Natural killer cell treated with Interleukin-12 subunit alpha and Interleukin-12 subunit beta and Interleukin-15 and Interleukin-18, amount 100 ng/mL, for 72 hours (primary cell): ENCODE measurements at regions not wholly inside any gene's neighbourhood (a gene's known extent, or its start where the extent isn't known, plus 50 kb on each side); places are given as distances from the start of the nearest gene placed in this dataset.
A peak's percentile ranks its signal among the peaks of the same experiment; 100 is the strongest.

Experiments used
- ATAC-seq, 2 donors: fragments of 150-1000 bp; cut with Tn5 transposase in 1 of 2; sonication (Bioruptor Pico), chemical (Tn5 transposase) in 1 of 2; 2 replicates each; pipeline ENCODE4 v1.10.0; 2021
- DNase-seq: peaks from one replicate; pipeline ENCODE4 v3.0.0; 2022; ENCODE audit warnings: low spot score
- H3K27ac Mint-ChIP-seq, 2 donors: 1 replicate in 1 of 2; 2 replicates in 1 of 2; pipeline ENCODE4 v1.8.0; 2022; ENCODE audit warnings: mixed read lengths in 2 of 2, mild to moderate bottlenecking in 1 of 2, moderate library complexity in 1 of 2
- H3K27me3 Mint-ChIP-seq, 2 donors: 1 replicate in 1 of 2; 2 replicates in 1 of 2; pipeline ENCODE4 v1.8.0; 2022; ENCODE audit warnings: mixed read lengths in 2 of 2
- H3K36me3 Mint-ChIP-seq: one replicate; pipeline ENCODE4 v1.8.0; 2022; ENCODE audit warnings: mixed read lengths
- H3K4me1 Mint-ChIP-seq, 2 donors: 1 replicate in 1 of 2; 2 replicates in 1 of 2; pipeline ENCODE4 v1.8.0; 2022; ENCODE audit warnings: low read depth in 2 of 2, mixed read lengths in 2 of 2, mild to moderate bottlenecking in 1 of 2
- H3K4me3 Mint-ChIP-seq: one replicate; pipeline ENCODE4 v1.8.0; 2022; ENCODE audit warnings: mixed read lengths
- H3K9me3 Mint-ChIP-seq: 2 replicates; pipeline ENCODE4 v1.8.0; 2022; ENCODE audit warnings: mixed read lengths

DNA sequence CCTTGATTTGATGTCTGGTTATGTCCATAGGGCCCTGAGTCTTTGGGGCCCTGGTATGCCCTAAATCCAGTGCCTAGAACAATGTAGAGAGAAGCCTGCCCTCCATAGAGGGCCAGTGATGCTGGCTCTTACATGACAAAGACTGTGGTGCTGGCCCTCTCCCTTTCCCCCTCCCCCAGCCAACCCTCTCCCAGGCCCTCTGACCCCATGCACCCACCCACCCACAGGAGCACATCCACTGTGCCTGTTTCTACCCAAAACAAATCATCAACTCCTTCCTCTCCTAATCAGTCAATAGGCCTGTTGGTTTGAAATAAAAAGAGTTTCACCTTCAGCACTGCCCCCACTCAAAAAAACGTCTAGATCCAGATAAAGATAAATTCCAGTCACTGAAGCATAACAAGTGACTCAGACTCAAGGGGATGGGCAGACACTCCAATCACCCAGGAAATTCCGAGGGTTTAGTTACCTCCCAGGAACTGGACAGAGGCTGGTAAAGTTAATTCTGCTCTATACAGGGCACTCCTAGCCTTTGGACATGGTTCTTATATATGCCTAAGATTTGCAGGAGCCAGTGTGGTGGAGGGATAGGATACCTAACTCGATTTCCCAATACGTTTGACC is 144.8 kb upstream of the VANGL1 start:
- Mint-ChIP-seq H3K27me3 (peaks cover 5 to 12% of the 10 kb centered on the region in 2 donors), H3K36me3 (no peaks in the 10 kb centered on the region), H3K4me1 (no peaks in the 10 kb centered on the region), H3K27ac (no peak overlapping the region), H3K4me3 (no peak overlapping the region), H3K9me3 (no peaks in the 10 kb centered on the region)
- DNase-seq (no peak), ATAC-seq (no peak)

DNA sequence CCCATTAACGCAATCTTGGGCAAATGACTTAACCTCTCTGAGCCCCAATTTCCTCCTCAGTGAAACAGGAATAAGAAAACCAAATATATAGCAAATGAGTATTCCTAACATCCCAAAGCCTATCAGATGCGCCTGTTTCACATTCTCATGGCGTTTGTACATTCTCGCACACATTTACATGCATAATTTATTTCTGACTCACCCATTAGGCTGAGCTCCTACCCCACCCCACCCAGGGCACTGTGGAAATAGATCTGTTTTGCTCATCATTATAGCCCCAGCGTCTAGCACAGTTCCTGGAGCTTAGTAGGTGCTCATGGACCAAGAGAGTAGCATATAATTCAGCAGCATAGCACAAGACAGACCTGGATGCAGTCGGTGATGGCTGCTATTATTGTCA is 146.1 kb upstream of the VANGL1 start:
- Mint-ChIP-seq H3K36me3 (no peaks in the 10 kb centered on the region), H3K4me3 (no peak overlapping the region), H3K9me3 (no peaks in the 10 kb centered on the region), H3K27me3 (peaks cover 5 to 6% of the 10 kb centered on the region in 2 donors), H3K4me1 (no peaks in the 10 kb centered on the region), H3K27ac (no peak overlapping the region)
- ATAC-seq (no peak), DNase-seq (no peak)

GRCh38 chr1:115495111-115495510 is 146.7 kb upstream of the VANGL1 start:
- Mint-ChIP-seq H3K4me1 (no peaks in the 10 kb centered on the region), H3K36me3 (no peaks in the 10 kb centered on the region), H3K4me3 (no peak overlapping the region), H3K27me3 (peaks cover under 1 to 2% of the 10 kb centered on the region in 2 donors), H3K9me3 (no peaks in the 10 kb centered on the region), H3K27ac (no peak overlapping the region)
- ATAC-seq, result no peak
- DNase-seq, result no peak

DNA sequence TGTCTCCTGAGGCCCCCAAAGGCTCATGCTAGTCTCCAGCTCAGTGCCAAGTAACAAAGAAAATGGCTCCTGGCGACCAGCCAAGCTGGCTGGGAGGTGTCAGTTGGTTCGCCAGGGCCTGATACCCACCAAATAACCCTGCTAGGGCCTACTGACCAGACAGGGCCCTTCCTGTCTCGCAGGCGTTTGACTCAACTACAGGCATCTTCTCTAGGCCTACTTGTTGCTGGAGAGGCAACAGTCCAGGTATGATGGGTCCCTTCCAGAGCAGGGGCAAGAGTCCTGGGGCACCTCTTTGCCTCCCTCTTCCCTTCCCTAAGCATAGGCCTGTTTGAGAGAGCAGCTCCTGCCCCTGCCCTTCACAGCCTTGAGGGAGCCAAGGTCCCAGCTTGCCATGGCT is 147.9 kb upstream of the VANGL1 start:
- no peak overlapping the region for H3K27ac Mint-ChIP-seq
- no peaks in the 10 kb centered on the region for H3K9me3 Mint-ChIP-seq

GRCh38 chr1:115492880-115493279 is 148.9 kb upstream of the VANGL1 start:
- H3K27ac Mint-ChIP-seq, result no peak overlapping the region
- no peaks in the 10 kb centered on the region for H3K9me3 Mint-ChIP-seq
- H3K4me3 Mint-ChIP-seq, result no peak overlapping the region
- DNase-seq (no peak), ATAC-seq (no peak)
- no peaks in the 10 kb centered on the region for H3K27me3 Mint-ChIP-seq
- no peaks in the 10 kb centered on the region for H3K4me1 Mint-ChIP-seq
- no peaks in the 10 kb centered on the region for H3K36me3 Mint-ChIP-seq

More for the DNA sequence above, 147.9 kb upstream of the VANGL1 start:
- no peak overlapping the region for H3K4me3 Mint-ChIP-seq
- no peak for ATAC-seq
- H3K36me3 Mint-ChIP-seq, result no peaks in the 10 kb centered on the region
- no peak for DNase-seq
- H3K4me1 Mint-ChIP-seq, result no peaks in the 10 kb centered on the region
- H3K27me3 Mint-ChIP-seq, result peaks cover 0 to 2% of the 10 kb centered on the region in 2 donors

DNA sequence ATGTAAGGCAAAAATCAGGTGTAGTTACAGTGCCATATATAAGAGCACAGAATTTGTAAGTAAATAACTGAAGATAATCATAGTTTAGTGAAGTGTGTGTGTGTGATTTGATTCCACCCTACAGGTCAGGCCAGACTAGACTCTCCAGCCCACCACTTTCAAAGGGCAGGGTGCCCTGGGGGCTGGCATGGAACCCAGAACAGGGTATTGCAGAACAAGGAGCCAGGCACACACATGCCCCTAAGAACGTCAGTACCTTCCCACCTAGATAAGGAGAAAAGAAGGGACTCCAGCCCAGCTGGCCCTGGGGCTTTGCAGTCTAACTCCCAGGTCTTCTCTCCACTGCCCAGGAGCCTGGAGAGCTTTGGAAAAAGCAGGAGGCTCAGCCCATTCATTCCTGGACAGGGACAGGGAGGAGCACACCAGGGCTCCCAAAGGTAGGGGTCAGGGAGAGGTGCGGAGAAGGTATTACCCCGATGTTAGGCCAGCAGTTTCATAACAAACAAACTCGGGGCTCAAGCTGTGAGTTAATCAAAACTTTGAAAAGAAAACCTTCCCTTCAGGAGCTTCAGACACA is 149.7 kb upstream of the VANGL1 start:
- no peaks in the 10 kb centered on the region for H3K4me1 Mint-ChIP-seq
- H3K9me3 Mint-ChIP-seq, result no peaks in the 10 kb centered on the region
- no peaks in the 10 kb centered on the region for H3K36me3 Mint-ChIP-seq
- no peak overlapping the region for H3K27ac Mint-ChIP-seq
- H3K4me3 Mint-ChIP-seq, result no peak overlapping the region
- ATAC-seq (peak in 1 of 2 donors; percentile 29), DNase-seq (no peak)
- H3K27me3 Mint-ChIP-seq, result peaks cover 0 to under 1% of the 10 kb centered on the region in 2 donors

GRCh38 chr1:115491298-115492018 is 150.3 kb upstream of the VANGL1 start:
- H3K9me3 Mint-ChIP-seq, result peaks cover 2% of the 10 kb centered on the region
- DNase-seq, result no peak
- H3K27me3 Mint-ChIP-seq, result peaks cover 3 to 7% of the 10 kb centered on the region in 2 donors
- H3K36me3 Mint-ChIP-seq, result no peaks in the 10 kb centered on the region
- no peak overlapping the region for H3K27ac Mint-ChIP-seq
- no peak overlapping the region for H3K4me3 Mint-ChIP-seq
- no peak for ATAC-seq
- H3K4me1 Mint-ChIP-seq, result no peaks in the 10 kb centered on the region

DNA sequence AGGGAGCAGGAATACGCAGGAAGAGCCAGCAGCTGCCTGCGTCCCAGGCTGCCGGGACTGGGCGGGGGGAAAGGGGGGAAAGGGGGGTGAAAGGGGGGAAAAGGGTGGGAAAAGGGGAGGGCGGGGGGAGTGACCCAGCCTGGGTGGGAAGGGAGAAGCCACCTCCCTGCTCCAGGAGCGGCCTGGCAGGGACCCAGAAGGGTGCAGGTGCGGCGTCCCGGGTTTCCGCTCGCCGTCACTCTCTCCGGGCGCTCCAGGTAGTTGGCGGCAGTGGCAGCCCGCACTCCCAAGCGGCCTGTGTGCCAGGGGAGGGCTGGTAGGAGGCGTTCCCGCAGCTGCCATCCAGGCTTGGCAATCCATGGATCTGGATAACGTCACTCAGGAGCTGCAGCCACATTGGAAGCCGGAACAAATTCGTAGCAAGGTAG is 141.0 kb upstream of the NGF start:
- Mint-ChIP-seq H3K27ac (no peak overlapping the region), H3K4me1 (no peaks in the 10 kb centered on the region), H3K36me3 (no peaks in the 10 kb centered on the region), H3K27me3 (peaks cover 9 to 10% of the 10 kb centered on the region in 2 donors), H3K4me3 (no peak overlapping the region), H3K9me3 (no peaks in the 10 kb centered on the region)
- no peak for ATAC-seq
- no peak for DNase-seq

DNA sequence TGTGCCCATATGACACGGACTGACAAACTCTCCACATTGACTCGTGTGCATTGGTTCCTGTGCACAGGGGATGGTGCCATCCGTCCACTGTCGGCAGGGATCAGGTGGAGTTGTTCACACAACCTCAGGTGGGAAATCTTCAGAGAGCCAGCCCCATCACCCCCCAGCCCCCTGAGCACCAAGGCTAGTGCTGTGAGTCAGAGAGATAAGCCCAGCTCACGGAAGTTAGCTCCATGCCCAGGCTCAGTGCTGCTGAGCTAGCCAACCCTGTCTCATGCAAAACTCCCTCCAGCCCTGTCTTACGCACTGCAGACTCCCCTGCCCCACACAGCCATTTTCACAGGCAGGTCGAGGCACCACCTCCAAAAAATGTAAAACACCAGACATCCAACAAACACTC is 139.0 kb upstream of the NGF start:
- peaks cover 10 to 14% of the 10 kb centered on the region in 2 donors for H3K27me3 Mint-ChIP-seq
- DNase-seq, result no peak
- no peaks in the 10 kb centered on the region for H3K9me3 Mint-ChIP-seq
- no peak overlapping the region for H3K27ac Mint-ChIP-seq
- H3K4me1 Mint-ChIP-seq, result no peaks in the 10 kb centered on the region
- no peak for ATAC-seq
- no peaks in the 10 kb centered on the region for H3K36me3 Mint-ChIP-seq
- no peak overlapping the region for H3K4me3 Mint-ChIP-seq

- H3K36me3 Mint-ChIP-seq, result no peaks in the 10 kb centered on the region
- H3K4me3 Mint-ChIP-seq, result no peak overlapping the region
- no peaks in the 10 kb centered on the region for H3K9me3 Mint-ChIP-seq
- H3K4me1 Mint-ChIP-seq, result no peaks in the 10 kb centered on the region
- DNase-seq (no peak), ATAC-seq (no peak)
- H3K27ac Mint-ChIP-seq, result no peak overlapping the region
- H3K27me3 Mint-ChIP-seq, result peaks cover 10 to 14% of the 10 kb centered on the region in 2 donors
Measured at GRCh38 chr1:115476616-115477015, 138.6 kb upstream of the NGF start.

DNA sequence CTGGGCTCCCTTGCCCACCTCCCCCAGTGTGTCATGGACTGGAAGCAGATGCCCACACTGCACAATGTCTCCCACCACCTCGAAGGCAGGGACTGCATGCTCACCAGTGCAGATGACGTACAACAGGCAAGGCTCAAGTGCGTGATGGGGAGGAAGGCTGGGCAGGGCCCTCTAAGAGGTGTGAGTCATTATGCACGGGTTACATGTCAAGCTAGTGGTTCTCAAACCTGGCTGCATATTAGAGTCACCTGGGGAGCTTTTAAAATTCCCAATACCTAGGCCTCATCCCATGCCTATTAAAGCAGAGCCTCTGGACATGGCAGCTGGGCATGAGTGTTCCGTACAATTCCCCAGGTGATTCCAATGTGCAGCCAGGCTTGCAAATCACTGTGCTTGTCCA is 137.9 kb upstream of the NGF start:
- Mint-ChIP-seq H3K9me3 (no peaks in the 10 kb centered on the region), H3K27ac (no peak overlapping the region), H3K27me3 (peaks cover 10 to 14% of the 10 kb centered on the region in 2 donors), H3K36me3 (no peaks in the 10 kb centered on the region), H3K4me1 (no peaks in the 10 kb centered on the region), H3K4me3 (no peak overlapping the region)
- ATAC-seq (peak in 1 of 2 donors; percentile 26), DNase-seq (no peak)

DNA sequence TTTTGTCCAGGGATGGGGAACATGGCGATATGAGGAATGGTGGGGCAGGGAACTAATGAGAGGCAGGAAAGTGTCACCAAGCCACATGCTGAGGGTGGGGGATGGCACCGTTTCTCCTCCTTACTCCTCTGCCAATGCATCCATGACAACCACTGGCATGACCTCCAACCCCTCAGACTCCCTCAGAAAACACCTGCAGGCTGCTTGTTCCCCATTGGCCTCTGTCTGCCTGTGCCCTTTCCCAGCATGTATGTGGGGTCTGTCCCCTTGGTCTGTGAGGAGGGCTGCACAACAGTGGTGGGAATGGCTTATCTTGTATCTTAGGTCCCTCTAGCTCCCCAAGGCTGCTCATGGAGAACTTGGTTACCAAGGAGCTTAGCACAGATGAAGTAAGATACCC is 137.2 kb upstream of the NGF start:
- H3K27ac Mint-ChIP-seq, result no peak overlapping the region
- H3K4me1 Mint-ChIP-seq, result no peaks in the 10 kb centered on the region
- DNase-seq (no peak), ATAC-seq (peak; percentile 4 to 15)
- peaks cover 10 to 14% of the 10 kb centered on the region in 2 donors for H3K27me3 Mint-ChIP-seq
- no peak overlapping the region for H3K4me3 Mint-ChIP-seq
- H3K9me3 Mint-ChIP-seq, result no peaks in the 10 kb centered on the region
- no peaks in the 10 kb centered on the region for H3K36me3 Mint-ChIP-seq

GRCh38 chr1:115473986-115474565 is 136.0 kb upstream of the NGF start:
- ATAC-seq (no peak), DNase-seq (no peak)
- H3K36me3 Mint-ChIP-seq, result no peaks in the 10 kb centered on the region
- no peaks in the 10 kb centered on the region for H3K9me3 Mint-ChIP-seq
- peaks cover 0 to 4% of the 10 kb centered on the region in 2 donors for H3K4me1 Mint-ChIP-seq
- peaks cover 10% of the 10 kb centered on the region in 2 donors for H3K27me3 Mint-ChIP-seq
- H3K4me3 Mint-ChIP-seq, result no peak overlapping the region
- no peak overlapping the region for H3K27ac Mint-ChIP-seq
